ENCODE measurements at regions not wholly inside any gene's neighbourhood (a gene's known extent, or its start where the extent isn't known, plus 50 kb on each side); places are given as distances from the start of the nearest gene placed in this dataset.
A peak's percentile ranks its signal among the peaks of the same experiment; 100 is the strongest.

- Histone ChIP-seq H3K9me2 (replicated peaks; ENCODE audit: low read length) (no peaks in the 10 kb centered on the region), H3K4me2 (ENCODE audit: low read length) (peak overlapping the region; percentile 13; the same call in 1 of the 2 replicates), H3K79me2 (ENCODE audit: low read length) (no peaks in the 10 kb centered on the region), H3K4me3 (ENCODE audit: low read length) (no peak overlapping the region), H3F3A (ENCODE audit: low read length, unreplicated experiment) (no peaks in the 10 kb centered on the region), H3K9ac (ENCODE audit: low read length) (no peak overlapping the region), H3K27ac (ENCODE audit: low read length) (peak overlapping the region; percentile 37), H3K4me1 (ENCODE audit: insufficient read depth, low read length) (peaks cover 10% of the 10 kb centered on the region; the same call in 1 of the 2 replicates), H3K36me3 (ENCODE audit: low read depth, low read length) (no peaks in the 10 kb centered on the region), H4K20me1 (ENCODE audit: low read length) (no peaks in the 10 kb centered on the region), H2AFZ (ENCODE audit: low read length) (no peak overlapping the region), H3K9me3 (ENCODE audit: low read length) (no peaks in the 10 kb centered on the region), H3K27me3 (ENCODE audit: low read length) (no peaks in the 10 kb centered on the region)
- ATAC-seq (peak; percentile 98), DNase-seq (peak; percentile 74)
- TF ChIP-seq CTCF (conservative IDR thresholded peaks at IDR 0.05; ENCODE audit: low read depth, low read length) = no peak
- no peak for TF ChIP-seq EZH2phosphoT487 (IDR thresholded peaks at IDR 0.05; ENCODE audit: borderline replicate concordance, low read length)
- TF ChIP-seq EZH2 (IDR thresholded peaks at IDR 0.05; ENCODE audit: low read length, unreplicated experiment) = no peak
- intact Hi-C loops (cut with micrococcal nuclease) = no loop called here
- BruUV-seq (replicated peaks) = no TSS peak
- CTCF ChIA-PET = no interaction called here
- POLR2A ChIA-PET (ENCODE audit: unreplicated experiment) = no interaction called here
Observed at GRCh38 chr10:56269181-56269580, 91.9 kb downstream of the ZWINT start.

GRCh38 chr10:56266120-56266519 lies 94.9 kb downstream of the ZWINT start:
- Histone ChIP-seq H3K27ac (ENCODE audit: low read length) (no peak overlapping the region), H4K20me1 (ENCODE audit: low read length) (no peaks in the 10 kb centered on the region; the same call in 1 of the 2 replicates), H3K27me3 (ENCODE audit: low read length) (no peaks in the 10 kb centered on the region), H3K36me3 (ENCODE audit: low read depth, low read length) (no peaks in the 10 kb centered on the region), H3K4me3 (ENCODE audit: low read length) (no peak overlapping the region), H3K79me2 (ENCODE audit: low read length) (no peaks in the 10 kb centered on the region), H3K4me2 (ENCODE audit: low read length) (no peak overlapping the region), H3K9ac (ENCODE audit: low read length) (no peak overlapping the region), H3K9me3 (ENCODE audit: low read length) (no peaks in the 10 kb centered on the region), H3K9me2 (replicated peaks; ENCODE audit: low read length) (no peaks in the 10 kb centered on the region), H2AFZ (ENCODE audit: low read length) (no peak overlapping the region), H3K4me1 (ENCODE audit: insufficient read depth, low read length) (peaks cover 10% of the 10 kb centered on the region; the same call in 1 of the 2 replicates), H3F3A (ENCODE audit: low read length, unreplicated experiment) (no peaks in the 10 kb centered on the region)
- DNase-seq (no peak), ATAC-seq (no peak)
- ChIA-PET CTCF (no interaction called here), POLR2A (ENCODE audit: unreplicated experiment) (no interaction called here)
- no TSS peak for BruUV-seq (replicated peaks)
- intact Hi-C loops (cut with micrococcal nuclease) = no loop called here
- TF ChIP-seq CTCF (conservative IDR thresholded peaks at IDR 0.05; ENCODE audit: low read depth, low read length) (no peak), EZH2 (IDR thresholded peaks at IDR 0.05; ENCODE audit: low read length, unreplicated experiment) (no peak), EZH2phosphoT487 (IDR thresholded peaks at IDR 0.05; ENCODE audit: borderline replicate concordance, low read length) (no peak)

- H3F3A ChIP-seq (ENCODE audit: low read length, unreplicated experiment) = no peaks in the 10 kb centered on the region
- ChIA-PET POLR2A (ENCODE audit: unreplicated experiment) (no interaction called here), CTCF (no interaction called here)
- no peak overlapping the region for H3K4me2 ChIP-seq (ENCODE audit: low read length)
- intact Hi-C loops (cut with micrococcal nuclease) = no loop called here
- H2AFZ ChIP-seq (ENCODE audit: low read length) = no peak overlapping the region
- H4K20me1 ChIP-seq (ENCODE audit: low read length) = no peaks in the 10 kb centered on the region; the same call in 1 of the 2 replicates
- ATAC-seq = no peak
- H3K4me3 ChIP-seq (ENCODE audit: low read length) = no peak overlapping the region
- no peak for TF ChIP-seq CTCF (conservative IDR thresholded peaks at IDR 0.05; ENCODE audit: low read depth, low read length)
- TF ChIP-seq EZH2phosphoT487 (IDR thresholded peaks at IDR 0.05; ENCODE audit: borderline replicate concordance, low read length) = no peak
- no peak for TF ChIP-seq EZH2 (IDR thresholded peaks at IDR 0.05; ENCODE audit: low read length, unreplicated experiment)
- H3K27me3 ChIP-seq (ENCODE audit: low read length) = no peaks in the 10 kb centered on the region
- DNase-seq = no peak
- no TSS peak for BruUV-seq (replicated peaks)
- H3K79me2 ChIP-seq (ENCODE audit: low read length) = no peaks in the 10 kb centered on the region
- H3K9me2 ChIP-seq (replicated peaks; ENCODE audit: low read length) = no peaks in the 10 kb centered on the region
- H3K9me3 ChIP-seq (ENCODE audit: low read length) = no peaks in the 10 kb centered on the region
- H3K9ac ChIP-seq (ENCODE audit: low read length) = no peak overlapping the region
- H3K27ac ChIP-seq (ENCODE audit: low read length) = no peak overlapping the region
- no peaks in the 10 kb centered on the region for H3K36me3 ChIP-seq (ENCODE audit: low read depth, low read length)
- H3K4me1 ChIP-seq (ENCODE audit: insufficient read depth, low read length) = no peaks in the 10 kb centered on the region
Observed at GRCh38 chr10:56258991-56259390, 102.1 kb downstream of the ZWINT start.
